ENCODE measurements at regions not wholly inside any gene's neighbourhood (a gene's known extent, or its start where the extent isn't known, plus 50 kb on each side); places are given as distances from the start of the nearest gene placed in this dataset.

- DNase-seq (ENCODE audit: low read depth in 4 of 6, low spot score in 6 of 6) = no peak
- Histone ChIP-seq H3K36me3 (ENCODE audit: control insufficient read depth, insufficient read depth, low read length) (no peaks in the 10 kb centered on the region), H3K27me3 (ENCODE audit: control insufficient read depth, insufficient read depth, low read length) (no peaks in the 10 kb centered on the region), H3K4me3 (ENCODE audit: low read depth, low read length) (no peak overlapping the region), H3K27ac (ENCODE audit: low read depth, low read length) (no peak overlapping the region), H3K9me3 (ENCODE audit: control insufficient read depth, insufficient read depth, low read length) (no peaks in the 10 kb centered on the region), H3K4me1 (ENCODE audit: control insufficient read depth, insufficient read depth, low read length) (peaks cover 3% of the 10 kb centered on the region)
- WGBS (ENCODE audit: insufficient coverage) = no CpG with 5 or more reads among the region's 2 CpGs
Observed at GRCh38 chr9:108181441-108181840, 674.3 kb downstream of the ACTL7B start.

GRCh38 chr9:108180541-108180940 lies 675.2 kb downstream of the ACTL7B start:
- WGBS (ENCODE audit: insufficient coverage) = 63% methylated on average over 1 of the region's 1 CpG
- DNase-seq (ENCODE audit: low read depth in 4 of 6, low spot score in 6 of 6) = no peak
- H3K27me3 ChIP-seq (ENCODE audit: control insufficient read depth, insufficient read depth, low read length) = no peaks in the 10 kb centered on the region
- H3K27ac ChIP-seq (ENCODE audit: low read depth, low read length) = no peak overlapping the region
- no peaks in the 10 kb centered on the region for H3K9me3 ChIP-seq (ENCODE audit: control insufficient read depth, insufficient read depth, low read length)
- H3K4me3 ChIP-seq (ENCODE audit: low read depth, low read length) = no peak overlapping the region
- H3K36me3 ChIP-seq (ENCODE audit: control insufficient read depth, insufficient read depth, low read length) = no peaks in the 10 kb centered on the region
- no peaks in the 10 kb centered on the region for H3K4me1 ChIP-seq (ENCODE audit: control insufficient read depth, insufficient read depth, low read length)

GRCh38 chr9:108178318-108178717 lies 677.5 kb downstream of the ACTL7B start:
- WGBS (ENCODE audit: insufficient coverage) = no CpG with 5 or more reads among the region's 4 CpGs
- DNase-seq (ENCODE audit: low read depth in 4 of 6, low spot score in 6 of 6) = peak in 1 of 6 donors; percentile 42
- no peak overlapping the region for H3K27ac ChIP-seq (ENCODE audit: low read depth, low read length)
- H3K27me3 ChIP-seq (ENCODE audit: control insufficient read depth, insufficient read depth, low read length) = no peaks in the 10 kb centered on the region
- H3K4me1 ChIP-seq (ENCODE audit: control insufficient read depth, insufficient read depth, low read length) = no peaks in the 10 kb centered on the region
- H3K36me3 ChIP-seq (ENCODE audit: control insufficient read depth, insufficient read depth, low read length) = no peaks in the 10 kb centered on the region
- H3K4me3 ChIP-seq (ENCODE audit: low read depth, low read length) = no peak overlapping the region
- no peaks in the 10 kb centered on the region for H3K9me3 ChIP-seq (ENCODE audit: control insufficient read depth, insufficient read depth, low read length)

- no peaks in the 10 kb centered on the region for H3K9me3 ChIP-seq (ENCODE audit: control insufficient read depth, insufficient read depth, low read length)
- DNase-seq (ENCODE audit: low read depth in 4 of 6, low spot score in 6 of 6) = no peak
- H3K27ac ChIP-seq (ENCODE audit: low read depth, low read length) = no peak overlapping the region
- H3K27me3 ChIP-seq (ENCODE audit: control insufficient read depth, insufficient read depth, low read length) = no peaks in the 10 kb centered on the region
- H3K36me3 ChIP-seq (ENCODE audit: control insufficient read depth, insufficient read depth, low read length) = no peaks in the 10 kb centered on the region
- 92% methylated on average over 1 of the region's 3 CpGs for WGBS (ENCODE audit: insufficient coverage)
- no peak overlapping the region for H3K4me3 ChIP-seq (ENCODE audit: low read depth, low read length)
- no peaks in the 10 kb centered on the region for H3K4me1 ChIP-seq (ENCODE audit: control insufficient read depth, insufficient read depth, low read length)
Observed at GRCh38 chr9:108168236-108168850, 678.8 kb upstream of the KLF4 start.

- DNase-seq (ENCODE audit: low read depth in 4 of 6, low spot score in 6 of 6) = no peak
- Histone ChIP-seq H3K36me3 (ENCODE audit: control insufficient read depth, insufficient read depth, low read length) (no peaks in the 10 kb centered on the region), H3K27ac (ENCODE audit: low read depth, low read length) (no peak overlapping the region), H3K4me1 (ENCODE audit: control insufficient read depth, insufficient read depth, low read length) (no peaks in the 10 kb centered on the region), H3K4me3 (ENCODE audit: low read depth, low read length) (no peak overlapping the region), H3K9me3 (ENCODE audit: control insufficient read depth, insufficient read depth, low read length) (no peaks in the 10 kb centered on the region), H3K27me3 (ENCODE audit: control insufficient read depth, insufficient read depth, low read length) (no peaks in the 10 kb centered on the region)
- WGBS (ENCODE audit: insufficient coverage) = 69% methylated on average over 5 of the region's 5 CpGs
Observed at GRCh38 chr9:108167136-108167900, 677.7 kb upstream of the KLF4 start.

- no peak overlapping the region for H3K4me3 ChIP-seq (ENCODE audit: low read depth, low read length)
- H3K36me3 ChIP-seq (ENCODE audit: control insufficient read depth, insufficient read depth, low read length) = no peaks in the 10 kb centered on the region
- H3K9me3 ChIP-seq (ENCODE audit: control insufficient read depth, insufficient read depth, low read length) = no peaks in the 10 kb centered on the region
- no peaks in the 10 kb centered on the region for H3K27me3 ChIP-seq (ENCODE audit: control insufficient read depth, insufficient read depth, low read length)
- no CpG with 5 or more reads among the region's 2 CpGs for WGBS (ENCODE audit: insufficient coverage)
- no peak for DNase-seq (ENCODE audit: low read depth in 4 of 6, low spot score in 6 of 6)
- H3K27ac ChIP-seq (ENCODE audit: low read depth, low read length) = no peak overlapping the region
- H3K4me1 ChIP-seq (ENCODE audit: control insufficient read depth, insufficient read depth, low read length) = no peaks in the 10 kb centered on the region
Observed at GRCh38 chr9:108166519-108166918, 677.0 kb upstream of the KLF4 start.

GRCh38 chr9:108163321-108164005 lies 673.9 kb upstream of the KLF4 start:
- 78% methylated on average over 4 of the region's 6 CpGs for WGBS (ENCODE audit: insufficient coverage)

GRCh38 chr9:108162664-108163063 lies 673.1 kb upstream of the KLF4 start:
- Histone ChIP-seq H3K4me3 (ENCODE audit: low read depth, low read length) (no peak overlapping the region), H3K4me1 (ENCODE audit: control insufficient read depth, insufficient read depth, low read length) (no peaks in the 10 kb centered on the region), H3K27ac (ENCODE audit: low read depth, low read length) (no peak overlapping the region), H3K27me3 (ENCODE audit: control insufficient read depth, insufficient read depth, low read length) (no peaks in the 10 kb centered on the region), H3K9me3 (ENCODE audit: control insufficient read depth, insufficient read depth, low read length) (no peaks in the 10 kb centered on the region), H3K36me3 (ENCODE audit: control insufficient read depth, insufficient read depth, low read length) (no peaks in the 10 kb centered on the region)
- DNase-seq (ENCODE audit: low read depth in 4 of 6, low spot score in 6 of 6) = no peak
- WGBS (ENCODE audit: insufficient coverage) = 88% methylated on average over 1 of the region's 1 CpG

More at GRCh38 chr9:108163321-108164005, 673.9 kb upstream of the KLF4 start:
- H3K27ac ChIP-seq (ENCODE audit: low read depth, low read length) = no peak overlapping the region
- no peaks in the 10 kb centered on the region for H3K27me3 ChIP-seq (ENCODE audit: control insufficient read depth, insufficient read depth, low read length)
- no peaks in the 10 kb centered on the region for H3K4me1 ChIP-seq (ENCODE audit: control insufficient read depth, insufficient read depth, low read length)
- no peak for DNase-seq (ENCODE audit: low read depth in 4 of 6, low spot score in 6 of 6)
- H3K4me3 ChIP-seq (ENCODE audit: low read depth, low read length) = no peak overlapping the region
- no peaks in the 10 kb centered on the region for H3K36me3 ChIP-seq (ENCODE audit: control insufficient read depth, insufficient read depth, low read length)
- no peaks in the 10 kb centered on the region for H3K9me3 ChIP-seq (ENCODE audit: control insufficient read depth, insufficient read depth, low read length)

GRCh38 chr9:108161503-108161902 lies 671.9 kb upstream of the KLF4 start:
- H3K36me3 ChIP-seq (ENCODE audit: control insufficient read depth, insufficient read depth, low read length) = no peaks in the 10 kb centered on the region
- no peak overlapping the region for H3K27ac ChIP-seq (ENCODE audit: low read depth, low read length)
- no peaks in the 10 kb centered on the region for H3K9me3 ChIP-seq (ENCODE audit: control insufficient read depth, insufficient read depth, low read length)
- DNase-seq (ENCODE audit: low read depth in 4 of 6, low spot score in 6 of 6) = no peak
- no peaks in the 10 kb centered on the region for H3K4me1 ChIP-seq (ENCODE audit: control insufficient read depth, insufficient read depth, low read length)
- H3K27me3 ChIP-seq (ENCODE audit: control insufficient read depth, insufficient read depth, low read length) = no peaks in the 10 kb centered on the region
- WGBS (ENCODE audit: insufficient coverage) = no CpG with 5 or more reads among the region's 1 CpG
- H3K4me3 ChIP-seq (ENCODE audit: low read depth, low read length) = no peak overlapping the region
